Erythroblast (primary cell): ENCODE measurements at regions not wholly inside any gene's neighbourhood (a gene's known extent, or its start where the extent isn't known, plus 50 kb on each side); places are given as distances from the start of the nearest gene placed in this dataset.
"Not testable (repeated sequence)": the region's sequence is repeated elsewhere in the genome, so short reads cannot be mapped to it uniquely, and the experiment has no call there.

Source experiments
- GATA1 ChIP-seq: IDR thresholded peaks from 2 replicates; pipeline ENCODE4 v1.6.1; 2011; ENCODE audit warnings: low read depth, mild to moderate bottlenecking, control low read depth, low read length, moderate library complexity
- POLR2A ChIP-seq: IDR thresholded peaks from 2 replicates; pipeline ENCODE4 v1.6.1; 2011; ENCODE audit warnings: mild to moderate bottlenecking, low read length

GRCh38 chr2:7390311-7390710, 473.1 kb downstream of the RNF144A start:
- TF ChIP-seq POLR2A, GATA1: not testable (repeated sequence)
